H1 (cell line): ENCODE measurements at regions not wholly inside any gene's neighbourhood (a gene's known extent, or its start where the extent isn't known, plus 50 kb on each side); places are given as distances from the start of the nearest gene placed in this dataset.
"Not testable (repeated sequence)": the region's sequence is repeated elsewhere in the genome, so short reads cannot be mapped to it uniquely, and the experiment has no call there.

Source experiments
- CTCF ChIA-PET: fragments of 300-600 bp; sonication (Branson Sonifier 250); formaldehyde crosslinking; loops from one replicate; lab custom pipeline; 2021; ENCODE audit not compliant: partially characterized antibody; lab: Charles Lee
- POLR2A ChIA-PET: fragments of 300-600 bp; sonication (Branson Sonifier 250); formaldehyde crosslinking; loops from one replicate; lab custom pipeline; 2021; ENCODE audit warnings: inconsistent platforms; ENCODE audit not compliant: partially characterized antibody; lab: Charles Lee
- DNase-seq, 2 experiments: peaks; one replicate each; pipeline versions ENCODE4 v3.0.0 to v3.0.0-alpha.2; 2010 to 2022; ENCODE audit warnings: low spot score in 2 of 2, low read depth in 1 of 2, mixed read lengths in 1 of 2
- FAIRE-seq: peaks from 2 replicates; lab custom pipeline; 2011; peaks lifted over from hg19 to GRCh38; lab: Jason Lieb, UNC
- H2AFZ ChIP-seq: 2 replicates; pipeline ENCODE4 v1.8.1; 2012; ENCODE audit warnings: low read length, inconsistent platforms
- H2AK5ac ChIP-seq: 2 replicates; pipeline ENCODE4 v1.6.1; 2013; ENCODE audit warnings: low read depth, low read length
- H2BK120ac ChIP-seq: replicated peaks from 2 replicates; pipeline ENCODE3; 2013; ENCODE audit warnings: low read depth, low read length, inconsistent platforms
- H2BK12ac ChIP-seq: 2 replicates; pipeline ENCODE4 v1.6.1; 2013; ENCODE audit warnings: low read depth, low read length
- H2BK15ac ChIP-seq: 2 replicates; pipeline ENCODE4 v1.6.1; 2013; ENCODE audit warnings: low read length
- H2BK20ac ChIP-seq: 2 replicates; pipeline ENCODE4 v1.6.1; 2013; ENCODE audit warnings: low read length
- H2BK5ac ChIP-seq: 2 replicates; pipeline ENCODE4 v1.6.1; 2013; ENCODE audit warnings: low read depth, low read length
- H3K14ac ChIP-seq: 2 replicates; pipeline ENCODE4 v1.6.1; 2013; ENCODE audit warnings: inconsistent platforms; ENCODE audit not compliant: insufficient read length
- H3K18ac ChIP-seq: 2 replicates; pipeline ENCODE4 v1.6.1; 2013; ENCODE audit warnings: low read length; ENCODE audit errors: extremely low read depth
- H3K23ac ChIP-seq: 2 replicates; pipeline ENCODE4 v1.6.1; 2013; ENCODE audit warnings: inconsistent platforms; ENCODE audit not compliant: insufficient read length
- H3K23me2 ChIP-seq: 2 replicates; pipeline ENCODE4 v1.6.1; 2013; ENCODE audit warnings: low read depth, low read length
- H3K27ac ChIP-seq: 2 replicates; pipeline ENCODE4 v1.6.1; 2011; ENCODE audit warnings: low read depth, low read length, inconsistent platforms
- H3K27me3 ChIP-seq, 4 experiments: replicated peaks in 1 of 4; 1 replicate in 1 of 4; 2 replicates in 3 of 4; pipeline versions ENCODE4 v1.6.1 to v1.8.1; 2011 to 2013; ENCODE audit warnings: low read length in 3 of 4, mild to moderate bottlenecking in 3 of 4, inconsistent platforms in 2 of 4, mixed read lengths in 2 of 4, moderate library complexity in 1 of 4; ENCODE audit not compliant: control insufficient read depth in 3 of 4, insufficient read depth in 3 of 4; ENCODE audit errors: extremely low read depth in 1 of 4
- H3K36me3 ChIP-seq, 4 experiments: 2 replicates each; pipeline versions ENCODE4 v1.6.1 to v1.8.1; 2011 to 2013; ENCODE audit warnings: mild to moderate bottlenecking in 4 of 4, low read length in 3 of 4, moderate library complexity in 2 of 4, control low read depth in 1 of 4, inconsistent platforms in 1 of 4; ENCODE audit not compliant: insufficient read depth in 4 of 4, control insufficient read depth in 2 of 4
- H3K4ac ChIP-seq: replicated peaks from 2 replicates; pipeline ENCODE3; 2013; ENCODE audit warnings: low read length, low read depth, mixed read lengths, inconsistent platforms; ENCODE audit not compliant: insufficient read length
- H3K4me1 ChIP-seq, 4 experiments: replicated peaks in 1 of 4; 1 replicate in 1 of 4; 2 replicates in 3 of 4; pipeline versions ENCODE4 v1.6.1 to v1.8.1; 2011 to 2013; ENCODE audit warnings: low read length in 3 of 4, inconsistent platforms in 2 of 4, mixed read lengths in 1 of 4; ENCODE audit not compliant: insufficient read depth in 4 of 4, control insufficient read depth in 3 of 4
- H3K4me2 ChIP-seq, 2 experiments: 2 replicates each; pipeline versions ENCODE4 v1.6.1 to v1.8.1; 2011 to 2013; ENCODE audit warnings: low read depth in 2 of 2, low read length in 2 of 2, control low read depth in 1 of 2, inconsistent platforms in 1 of 2, mild to moderate bottlenecking in 1 of 2; ENCODE audit not compliant: insufficient read depth in 1 of 2
- H3K4me3 ChIP-seq, 4 experiments: fragments of 200-600, 300-600 bp in 1 of 4; sonication (generic), shearing (Covaris generic), sonication (Bioruptor Twin) in 1 of 4; 2 replicates each; pipeline versions ENCODE4 v1.5.1 to v1.8.1; 2011 to 2016; ENCODE audit warnings: low read length in 4 of 4, low read depth in 3 of 4, control low read depth in 2 of 4, inconsistent platforms in 2 of 4, mild to moderate bottlenecking in 2 of 4, mixed read lengths in 1 of 4, moderate library complexity in 1 of 4; ENCODE audit not compliant: insufficient read depth in 2 of 4; ENCODE audit errors: extremely low read depth in 1 of 4
- H3K56ac ChIP-seq: replicated peaks from 2 replicates; pipeline ENCODE3; 2013; ENCODE audit warnings: low read depth, mild to moderate bottlenecking, mixed read lengths, low read length, inconsistent platforms; ENCODE audit not compliant: insufficient read length
- H3K79me1 ChIP-seq: 2 replicates; pipeline ENCODE4 v1.6.1; 2013; ENCODE audit warnings: low read depth, low read length, control low read depth
- H3K79me2 ChIP-seq, 2 experiments: 2 replicates each; pipeline versions ENCODE4 v1.6.1 to v1.8.1; 2012 to 2013; ENCODE audit warnings: low read length in 2 of 2, mild to moderate bottlenecking in 2 of 2, inconsistent platforms in 1 of 2; ENCODE audit not compliant: insufficient read depth in 2 of 2, control insufficient read depth in 1 of 2
- H3K9ac ChIP-seq, 4 experiments: replicated peaks in 1 of 4; 1 replicate in 1 of 4; 2 replicates in 3 of 4; pipeline versions ENCODE4 v1.6.1 to v1.8.1; 2011 to 2013; ENCODE audit warnings: low read depth in 3 of 4, low read length in 3 of 4, control low read depth in 2 of 4, mild to moderate bottlenecking in 2 of 4, moderate library complexity in 2 of 4, inconsistent platforms in 1 of 4; ENCODE audit errors: extremely low read depth in 1 of 4
- H3K9me3 ChIP-seq, 2 experiments: 2 replicates each; pipeline versions ENCODE4 v1.6.1 to v1.8.1; 2012 to 2013; ENCODE audit warnings: mild to moderate bottlenecking in 2 of 2, moderate library complexity in 2 of 2, control low read depth in 1 of 2, inconsistent platforms in 1 of 2, low read depth in 1 of 2, low read length in 1 of 2, mixed read lengths in 1 of 2; ENCODE audit not compliant: insufficient read depth in 2 of 2
- H4K20me1 ChIP-seq, 2 experiments: replicated peaks in 1 of 2; 2 replicates each; pipeline versions ENCODE3 to v1.8.1; 2011 to 2013; ENCODE audit warnings: inconsistent platforms in 2 of 2, low read length in 2 of 2, mild to moderate bottlenecking in 1 of 2; ENCODE audit not compliant: insufficient read depth in 2 of 2, control insufficient read depth in 1 of 2
- H4K5ac ChIP-seq: 2 replicates; pipeline ENCODE4 v1.6.1; 2013; ENCODE audit warnings: low read length, low read depth, mixed read lengths, inconsistent platforms; ENCODE audit not compliant: insufficient read length
- H4K8ac ChIP-seq: 2 replicates; pipeline ENCODE4 v1.8.0; 2013; ENCODE audit warnings: mild to moderate bottlenecking, moderate library complexity, low read length, inconsistent platforms; ENCODE audit not compliant: insufficient read depth; ENCODE audit errors: extremely low read depth
- H4K91ac ChIP-seq: replicated peaks from 2 replicates; pipeline ENCODE3; 2013; ENCODE audit warnings: low read length, mixed read lengths, inconsistent platforms; ENCODE audit not compliant: insufficient read length
- WGBS, 2 experiments: shearing (Covaris generic) in 1 of 2; methylation state at CpG; one replicate each; pipeline versions ENCODE4 v1.1.6 to v1.1.7; 2013 to 2015; ENCODE audit warnings: low lambda C conversion rate in 2 of 2, mixed read lengths in 2 of 2, inconsistent platforms in 1 of 2, low coverage in 1 of 2, missing lambda C conversion rate in 1 of 2; ENCODE audit not compliant: insufficient replicate concordance in 2 of 2, insufficient coverage in 1 of 2, insufficient read length in 1 of 2; ENCODE audit errors: extremely low coverage in 1 of 2, missing lambda C conversion rate in 1 of 2; 5-methylcytosine and 5-hydroxymethylcytosine counted together

- not testable (repeated sequence) for DNase-seq
- H3K9me3 ChIP-seq: peaks cover 3 to 54% of the 10 kb centered on the region in 2 experiments; a peak in 2 of 4 replicates
- WGBS, 2 experiments: 67% methylated on average over 1 of the region's 1 CpG; no CpG with 5 or more reads in 1 of the 2 experiments
Observed at GRCh38 chr20:30309938-30310337, 947.5 kb upstream of the DEFB115 start.

GRCh38 chr20:30310385-30310784 lies 947.1 kb upstream of the DEFB115 start:
- WGBS, 2 experiments: 93% methylated on average over 2 of the region's 2 CpGs; no CpG with 5 or more reads in 1 of the 2 experiments
- H3K4me1 ChIP-seq, H2AFZ ChIP-seq, H3K9ac ChIP-seq, H4K91ac ChIP-seq, H4K20me1 ChIP-seq, DNase-seq, H3K79me2 ChIP-seq, CTCF ChIA-PET, H2BK12ac ChIP-seq, H3K27ac ChIP-seq, H3K14ac ChIP-seq, H3K27me3 ChIP-seq, H2AK5ac ChIP-seq, H4K8ac ChIP-seq, H3K56ac ChIP-seq, H3K23ac ChIP-seq, H2BK5ac ChIP-seq, H3K4me3 ChIP-seq, H4K5ac ChIP-seq, H3K36me3 ChIP-seq, FAIRE-seq, H2BK120ac ChIP-seq, POLR2A ChIA-PET, H2BK20ac ChIP-seq, H3K4ac ChIP-seq, H3K23me2 ChIP-seq, H3K4me2 ChIP-seq, H2BK15ac ChIP-seq, H3K79me1 ChIP-seq, H3K18ac ChIP-seq: not testable (repeated sequence)
- H3K9me3 ChIP-seq: peaks cover 3 to 53% of the 10 kb centered on the region in 2 experiments; a peak in 2 of 4 replicates

More at GRCh38 chr20:30309938-30310337, 947.5 kb upstream of the DEFB115 start:
- POLR2A ChIA-PET, H3K4me2 ChIP-seq, H2BK5ac ChIP-seq, H3K79me2 ChIP-seq, H3K27ac ChIP-seq, FAIRE-seq, H2BK15ac ChIP-seq, H3K4me1 ChIP-seq, H2BK120ac ChIP-seq, H3K23me2 ChIP-seq, H2BK20ac ChIP-seq, H3K79me1 ChIP-seq, H3K4ac ChIP-seq, H4K8ac ChIP-seq, H4K5ac ChIP-seq, H3K23ac ChIP-seq, H3K4me3 ChIP-seq, H4K20me1 ChIP-seq, CTCF ChIA-PET, H3K27me3 ChIP-seq, H3K18ac ChIP-seq, H3K9ac ChIP-seq, H2BK12ac ChIP-seq, H3K56ac ChIP-seq, H2AFZ ChIP-seq, H3K14ac ChIP-seq, H2AK5ac ChIP-seq, H3K36me3 ChIP-seq, H4K91ac ChIP-seq: not testable (repeated sequence)
